Jurkat, Clone E6-1 (cell line): ENCODE measurements at regions not wholly inside any gene's neighbourhood (a gene's known extent, or its start where the extent isn't known, plus 50 kb on each side); places are given as distances from the start of the nearest gene placed in this dataset.
"Not testable (repeated sequence)": the region's sequence is repeated elsewhere in the genome, so short reads cannot be mapped to it uniquely, and the experiment has no call there.

Experiments
- DNase-seq: peaks from one replicate; pipeline ENCODE4 v3.0.0-alpha.2; 2011; ENCODE audit warnings: low read depth, low spot score
- H3K4me3 ChIP-seq: 2 replicates; pipeline ENCODE4 v1.5.1; 2011; ENCODE audit warnings: mild to moderate bottlenecking, low read length, control low read depth, moderate library complexity

- no peak overlapping the region for H3K4me3 ChIP-seq
- DNase-seq: no peak
Measured at GRCh38 chr14:71400871-71401321, 493.6 kb downstream of the PCNX1 start.

GRCh38 chr14:71402415-71402814 is 495.2 kb downstream of the PCNX1 start:
- not testable (repeated sequence) for DNase-seq, H3K4me3 ChIP-seq

- H3K4me3 ChIP-seq: no peak overlapping the region
- DNase-seq: peak; percentile 67
Measured at GRCh38 chr14:71403656-71404055, 496.4 kb downstream of the PCNX1 start.

GRCh38 chr14:71405676-71406075 is 498.4 kb downstream of the PCNX1 start:
- no peak for DNase-seq
- no peak overlapping the region for H3K4me3 ChIP-seq

- no peak for DNase-seq
- H3K4me3 ChIP-seq: no peak overlapping the region
Measured at GRCh38 chr14:71408362-71409030, 501.2 kb downstream of the PCNX1 start.

GRCh38 chr14:71410578-71411284 is 503.5 kb downstream of the PCNX1 start:
- H3K4me3 ChIP-seq: no peak overlapping the region
- no peak for DNase-seq

GRCh38 chr14:71411285-71411595 is 504.0 kb downstream of the PCNX1 start:
- DNase-seq: no peak
- H3K4me3 ChIP-seq: no peak overlapping the region

- no peak overlapping the region for H3K4me3 ChIP-seq
- DNase-seq: no peak
Measured at GRCh38 chr14:71411738-71412137, 504.5 kb downstream of the PCNX1 start.

- no peak for DNase-seq
- no peak overlapping the region for H3K4me3 ChIP-seq
Measured at GRCh38 chr14:71414631-71415403, 507.6 kb downstream of the PCNX1 start.

- DNase-seq: no peak
- no peak overlapping the region for H3K4me3 ChIP-seq
Measured at GRCh38 chr14:71415404-71415690, 508.1 kb downstream of the PCNX1 start.

GRCh38 chr14:71416392-71416791 is 509.1 kb downstream of the PCNX1 start:
- H3K4me3 ChIP-seq: no peak overlapping the region
- DNase-seq: no peak

- H3K4me3 ChIP-seq: no peak overlapping the region
- DNase-seq: no peak
Measured at GRCh38 chr14:71418532-71419245, 511.4 kb downstream of the PCNX1 start.

- H3K4me3 ChIP-seq: no peak overlapping the region
- no peak for DNase-seq
Measured at GRCh38 chr14:71423481-71423880, 508.7 kb upstream of the RGS6 start.

- no peak overlapping the region for H3K4me3 ChIP-seq
- no peak for DNase-seq
Measured at GRCh38 chr14:71424941-71425340, 507.3 kb upstream of the RGS6 start.

- H3K4me3 ChIP-seq: no peak overlapping the region
Measured at GRCh38 chr14:71426001-71426400, 506.2 kb upstream of the RGS6 start.

GRCh38 chr14:71429902-71430301 is 502.3 kb upstream of the RGS6 start:
- DNase-seq: no peak
- H3K4me3 ChIP-seq: no peak overlapping the region

More at GRCh38 chr14:71426001-71426400, 506.2 kb upstream of the RGS6 start:
- DNase-seq: no peak

- no peak for DNase-seq
- H3K4me3 ChIP-seq: no peak overlapping the region
Measured at GRCh38 chr14:71430321-71430677, 501.9 kb upstream of the RGS6 start.

GRCh38 chr14:71430678-71431376 is 501.4 kb upstream of the RGS6 start:
- no peak overlapping the region for H3K4me3 ChIP-seq
- DNase-seq: peak; percentile 27

- H3K4me3 ChIP-seq: no peak overlapping the region
- no peak for DNase-seq
Measured at GRCh38 chr14:71432334-71433110, 499.7 kb upstream of the RGS6 start.
